Esophagus squamous epithelium (tissue), 4 donors: ENCODE measurements at regions not wholly inside any gene's neighbourhood (a gene's known extent, or its start where the extent isn't known, plus 50 kb on each side); places are given as distances from the start of the nearest gene placed in this dataset.

Source experiments
- CTCF ChIP-seq, 6 experiments: fragments of 450-650 bp in 4 of 6; fragments of 200-600 bp in 2 of 6; sonication (generic) in 2 of 6; IDR thresholded peaks; one replicate each; pipeline ENCODE4 v1.5.1; 2016 to 2019; ENCODE audit warnings: antibody characterized with exemption in 6 of 6, mild to moderate bottlenecking in 4 of 6, moderate library complexity in 4 of 6
- POLR2A ChIP-seq, 4 donors: fragments of 450-650 bp; IDR thresholded peaks; one replicate each; pipeline ENCODE4 v1.6.1; 2017; ENCODE audit warnings: antibody characterized with exemption in 4 of 4, mild to moderate bottlenecking in 4 of 4, moderate library complexity in 3 of 4

- TF ChIP-seq CTCF (IDR thresholded peaks at IDR 0.05) (no peak), POLR2A (IDR thresholded peaks at IDR 0.05) (no peak)
Measured at GRCh38 chr7:47191876-47192291, 390.0 kb downstream of the TNS3 start.
